ENCODE measurements at regions not wholly inside any gene's neighbourhood (a gene's known extent, or its start where the extent isn't known, plus 50 kb on each side); places are given as distances from the start of the nearest gene placed in this dataset.

- Histone ChIP-seq H3K36me3 (no peaks in the 10 kb centered on the region), H3K27me3 (no peaks in the 10 kb centered on the region), H3K27ac (peak overlapping the region; percentile 75 to 84), H3K9me3 (no peaks in the 10 kb centered on the region), H3K4me1 (no peaks in the 10 kb centered on the region), H3K4me3 (no peak overlapping the region)
- TF ChIP-seq CTCF (IDR thresholded peaks at IDR 0.05) (no peak), POLR2A (IDR thresholded peaks at IDR 0.05) (no peak)
- no peak for DNase-seq
- intact Hi-C loops (cut with DNase I; ENCODE audit: low total_unique reads), result no loop called here
Measured at GRCh38 chr2:221915926-221916325, 343.8 kb upstream of the EPHA4 start.

- peak overlapping the region; percentile 75 to 84 for H3K27ac ChIP-seq
- intact Hi-C loops (cut with DNase I; ENCODE audit: low total_unique reads), result no loop called here
Measured at GRCh38 chr2:221914334-221914880, 342.3 kb upstream of the EPHA4 start.

GRCh38 chr2:221911890-221912289 is 339.8 kb upstream of the EPHA4 start:
- no peak for DNase-seq
- Histone ChIP-seq H3K4me3 (no peak overlapping the region), H3K9me3 (no peaks in the 10 kb centered on the region), H3K27me3 (no peaks in the 10 kb centered on the region), H3K27ac (no peak overlapping the region), H3K4me1 (no peaks in the 10 kb centered on the region), H3K36me3 (no peaks in the 10 kb centered on the region)
- intact Hi-C loops (cut with DNase I; ENCODE audit: low total_unique reads), result no loop called here
- TF ChIP-seq POLR2A (IDR thresholded peaks at IDR 0.05) (no peak), CTCF (IDR thresholded peaks at IDR 0.05) (no peak)

More at GRCh38 chr2:221914334-221914880, 342.3 kb upstream of the EPHA4 start:
- H3K36me3 ChIP-seq, result no peaks in the 10 kb centered on the region
- DNase-seq, result no peak
- H3K27me3 ChIP-seq, result no peaks in the 10 kb centered on the region
- TF ChIP-seq CTCF (IDR thresholded peaks at IDR 0.05), result no peak
- no peak for TF ChIP-seq POLR2A (IDR thresholded peaks at IDR 0.05)
- H3K4me3 ChIP-seq, result no peak overlapping the region
- no peaks in the 10 kb centered on the region for H3K4me1 ChIP-seq
- no peaks in the 10 kb centered on the region for H3K9me3 ChIP-seq

GRCh38 chr2:221911321-221911720 is 339.2 kb upstream of the EPHA4 start:
- intact Hi-C loops (cut with DNase I; ENCODE audit: low total_unique reads), result no loop called here
- no peak for DNase-seq
- H3K36me3 ChIP-seq, result no peaks in the 10 kb centered on the region
- no peaks in the 10 kb centered on the region for H3K9me3 ChIP-seq
- no peak overlapping the region for H3K27ac ChIP-seq
- no peaks in the 10 kb centered on the region for H3K4me1 ChIP-seq
- H3K27me3 ChIP-seq, result no peaks in the 10 kb centered on the region
- no peak overlapping the region for H3K4me3 ChIP-seq
- TF ChIP-seq CTCF (IDR thresholded peaks at IDR 0.05) (no peak), POLR2A (IDR thresholded peaks at IDR 0.05) (no peak)

GRCh38 chr2:221908518-221908917 is 336.4 kb upstream of the EPHA4 start:
- Histone ChIP-seq H3K9me3 (no peaks in the 10 kb centered on the region), H3K27me3 (no peaks in the 10 kb centered on the region), H3K4me3 (no peak overlapping the region), H3K36me3 (no peaks in the 10 kb centered on the region), H3K4me1 (no peaks in the 10 kb centered on the region), H3K27ac (peak overlapping the region in 1 of 2 donors; percentile 33)
- intact Hi-C loops (cut with DNase I; ENCODE audit: low total_unique reads), result no loop called here
- no peak for DNase-seq
- TF ChIP-seq POLR2A (IDR thresholded peaks at IDR 0.05), result no peak
- TF ChIP-seq CTCF (IDR thresholded peaks at IDR 0.05), result no peak

Data from uterus (tissue), 3 donors.